SK-N-SH (cell line): ENCODE measurements at regions not wholly inside any gene's neighbourhood (a gene's known extent, or its start where the extent isn't known, plus 50 kb on each side); places are given as distances from the start of the nearest gene placed in this dataset.

ENCODE experiments used
- CTCF ChIA-PET: fragments of 300-600, 350-600 bp; formaldehyde crosslinking; extraction: SDS; loops from one replicate; lab custom pipeline; 2021; lab: Yijun Ruan, JAX
- POLR2A ChIA-PET: fragments of 350-600 bp; sonication (Branson Sonifier 250); formaldehyde crosslinking; extraction: SDS; loops from one replicate; lab custom pipeline; 2020; ENCODE audit warnings: antibody characterized with exemption, inconsistent platforms; lab: Yijun Ruan, JAX
- DNase-seq: peaks from one replicate; pipeline ENCODE4 v3.0.0; 2012
- H2AFZ ChIP-seq: fragments of 200-600 bp; sonication (generic); 2 replicates; pipeline ENCODE4 v1.8.1; 2016; ENCODE audit warnings: antibody characterized with exemption, mild to moderate bottlenecking, low read depth
- H3F3A ChIP-seq: fragments of 200-600 bp; sonication (generic); replicated peaks from 2 replicates; pipeline ENCODE3; 2016; ENCODE audit warnings: antibody characterized with exemption, mild to moderate bottlenecking; ENCODE audit not compliant: insufficient read depth
- H3K27ac ChIP-seq, 2 experiments: fragments of 200-500 bp in 1 of 2; fragments of 200-600 bp in 1 of 2; sonication (Bioruptor generic) in 1 of 2; sonication (generic), shearing (Covaris generic) in 1 of 2; 2 replicates each; pipeline versions ENCODE4 v1.5.1 to v1.6.1; 2014 to 2016; ENCODE audit warnings: low read depth in 2 of 2, inconsistent platforms in 1 of 2, low read length in 1 of 2, mild to moderate bottlenecking in 1 of 2, mixed read lengths in 1 of 2
- H3K27me3 ChIP-seq: fragments of 200-600 bp; sonication (generic), shearing (Covaris generic); 2 replicates; pipeline ENCODE4 v1.6.1; 2016; ENCODE audit warnings: mixed run types; ENCODE audit not compliant: insufficient read depth
- H3K36me3 ChIP-seq, 2 experiments: fragments of 200-500 bp in 1 of 2; fragments of 200-600 bp in 1 of 2; sonication (Bioruptor generic) in 1 of 2; sonication (generic) in 1 of 2; replicated peaks in 1 of 2; 2 replicates each; pipeline versions ENCODE3 to v1.5.1; 2014 to 2016; ENCODE audit warnings: low read length in 1 of 2, mild to moderate bottlenecking in 1 of 2; ENCODE audit not compliant: insufficient read depth in 2 of 2, control insufficient read depth in 1 of 2
- H3K4me1 ChIP-seq, 2 experiments: fragments of 200-500 bp in 1 of 2; fragments of 200-600 bp in 1 of 2; sonication (Bioruptor generic) in 1 of 2; sonication (generic), shearing (Covaris generic) in 1 of 2; 2 replicates each; pipeline versions ENCODE4 v1.5.1 to v1.6.1; 2014 to 2016; ENCODE audit warnings: low read depth in 1 of 2, low read length in 1 of 2, mixed run types in 1 of 2; ENCODE audit not compliant: insufficient read depth in 2 of 2, control insufficient read depth in 1 of 2
- H3K4me2 ChIP-seq: fragments of 200-600 bp; sonication (generic), shearing (Covaris generic); 2 replicates; pipeline ENCODE4 v1.6.1; 2017; ENCODE audit warnings: mixed run types
- H3K4me3 ChIP-seq, 2 experiments: fragments of 200-500 bp in 1 of 2; fragments of 200-600 bp in 1 of 2; sonication (Bioruptor generic) in 1 of 2; sonication (generic), shearing (Covaris generic) in 1 of 2; 2 replicates each; pipeline versions ENCODE4 v1.5.1 to v1.8.1; 2014 to 2016; ENCODE audit warnings: low read depth in 2 of 2, inconsistent platforms in 1 of 2, low read length in 1 of 2, mild to moderate bottlenecking in 1 of 2, mixed read lengths in 1 of 2, moderate library complexity in 1 of 2
- H3K79me2 ChIP-seq: fragments of 200-600 bp; sonication (generic); 2 replicates; pipeline ENCODE4 v1.8.1; 2017; ENCODE audit warnings: mild to moderate bottlenecking; ENCODE audit not compliant: insufficient read depth
- H3K9ac ChIP-seq: fragments of 200-600 bp; sonication (generic); 2 replicates; pipeline ENCODE4 v1.6.1; 2017; ENCODE audit warnings: mixed run types
- H3K9me2 ChIP-seq: fragments of 200-600 bp; sonication (generic); 2 replicates; pipeline ENCODE4 v1.6.1; 2017; ENCODE audit warnings: mixed run types
- H3K9me3 ChIP-seq: fragments of 200-600 bp; sonication (generic); 2 replicates; pipeline ENCODE4 v1.6.1; 2017; ENCODE audit warnings: mixed run types, mild to moderate bottlenecking, moderate library complexity
- H4K20me1 ChIP-seq: fragments of 200-600 bp; sonication (generic); 2 replicates; pipeline ENCODE4 v1.6.1; 2017; ENCODE audit warnings: mild to moderate bottlenecking, mixed run types; ENCODE audit not compliant: insufficient read depth
- CHD2 ChIP-seq: fragments of 150-350 bp; IDR thresholded peaks from 2 replicates; pipeline ENCODE4 v1.6.1; 2018; ENCODE audit warnings: low read length; ENCODE audit not compliant: partially characterized antibody
- EP300 ChIP-seq, 2 experiments: IDR thresholded peaks; 2 replicates each; pipeline versions ENCODE4 v1.4.0 to v1.6.1; 2012; ENCODE audit warnings: borderline replicate concordance in 1 of 2, low read depth in 1 of 2, low read length in 1 of 2
- EZH2phosphoT487 ChIP-seq: fragments of 200-600 bp; sonication (generic); IDR thresholded peaks from 2 replicates; pipeline ENCODE4 v1.6.1; 2017; ENCODE audit warnings: low read depth, mixed run types, mild to moderate bottlenecking, antibody characterized with exemption, moderate library complexity, borderline replicate concordance
- FOXM1 ChIP-seq: IDR thresholded peaks from 2 replicates; pipeline ENCODE4 v1.4.0; 2012; ENCODE audit warnings: low read depth, mild to moderate bottlenecking
- GATA2 ChIP-seq: sonication (generic); formaldehyde crosslinking; IDR thresholded peaks from 2 replicates; pipeline ENCODE4 v1.5.0; 2020; ENCODE audit warnings: mild to moderate bottlenecking, missing genetic modification reagents
- MXI1 ChIP-seq: IDR thresholded peaks from 2 replicates; pipeline ENCODE4 v1.6.1; 2012; ENCODE audit warnings: mild to moderate bottlenecking, low read depth, low read length, improper control_type of control experiment
- NRF1 ChIP-seq: IDR thresholded peaks from 2 replicates; pipeline ENCODE4 v1.6.1; 2012; ENCODE audit warnings: low read depth, mild to moderate bottlenecking, low read length
- PBX3 ChIP-seq: IDR thresholded peaks from 2 replicates; pipeline ENCODE4; 2012
- RAD21 ChIP-seq: IDR thresholded peaks from 2 replicates; pipeline ENCODE4 v1.6.1; 2012; ENCODE audit warnings: mild to moderate bottlenecking, low read length
- SIN3A ChIP-seq: IDR thresholded peaks from 2 replicates; pipeline ENCODE4 v1.6.1; 2012; ENCODE audit warnings: low read depth, mild to moderate bottlenecking, low read length, moderate library complexity, borderline replicate concordance
- SMC3 ChIP-seq: IDR thresholded peaks from 2 replicates; pipeline ENCODE4 v1.6.1; 2012; ENCODE audit warnings: low read depth, low read length, improper control_type of control experiment
- TCF12 ChIP-seq: IDR thresholded peaks from 2 replicates; pipeline ENCODE4 v1.4.0; 2012
- TEAD4 ChIP-seq: IDR thresholded peaks from 2 replicates; pipeline ENCODE4 v1.4.0; 2012; ENCODE audit warnings: mild to moderate bottlenecking, borderline replicate concordance; ENCODE audit not compliant: insufficient read depth
- WGBS: methylation state at CpG from one replicate; pipeline ENCODE4 v1.1.6; 2017; ENCODE audit warnings: low lambda C conversion rate; 5-methylcytosine and 5-hydroxymethylcytosine counted together
- TF ChIP-seq, protein P1 (sequence below): IDR thresholded peaks from 2 replicates; pipeline ENCODE4 v1.4.0; 2012; ENCODE audit warnings: low read depth, borderline replicate concordance
- TF ChIP-seq, protein P2 (sequence below): fragments of 150-350 bp; IDR thresholded peaks from 2 replicates; pipeline ENCODE4 v1.6.1; 2016; ENCODE audit warnings: mild to moderate bottlenecking, low read depth, low read length
- TF ChIP-seq, protein P3 (sequence below): fragments of 200-600 bp; sonication (generic); IDR thresholded peaks from 2 replicates; pipeline ENCODE4 v1.6.1; 2017; ENCODE audit warnings: antibody characterized with exemption, mild to moderate bottlenecking, moderate library complexity

DNA sequence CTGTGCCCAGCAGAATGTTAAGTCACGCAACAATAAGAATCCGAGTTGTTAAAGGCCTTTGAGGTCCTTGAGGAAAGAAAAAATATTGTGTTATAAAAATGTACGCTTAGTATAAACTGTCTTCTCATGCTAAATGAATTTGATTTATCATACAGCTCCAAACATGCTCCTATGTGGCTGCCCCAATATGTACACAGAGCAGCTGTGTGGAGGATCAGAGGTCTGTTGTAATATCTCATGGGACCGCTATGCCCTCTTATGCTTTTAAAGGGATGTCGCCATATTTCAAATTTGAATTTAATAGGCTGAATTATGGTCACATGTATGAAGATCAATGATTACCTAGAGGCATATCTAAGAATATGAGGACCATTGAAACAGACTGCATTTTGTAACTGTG is 90.2 kb downstream of the SLC5A7 start:
- Histone ChIP-seq H3K9me2 (no peaks in the 10 kb centered on the region), H3K4me1 (peaks cover 0 to 8% of the 10 kb centered on the region in 2 experiments; a peak in 2 of 4 replicates), H4K20me1 (no peaks in the 10 kb centered on the region), H3K4me2 (no peak overlapping the region), H3F3A (no peaks in the 10 kb centered on the region), H3K4me3 (no peak overlapping the region), H3K9ac (no peak overlapping the region), H3K36me3 (no peaks in the 10 kb centered on the region), H2AFZ (no peak overlapping the region), H3K27me3 (no peaks in the 10 kb centered on the region), H3K9me3 (no peaks in the 10 kb centered on the region), H3K27ac (no peak overlapping the region), H3K79me2 (no peaks in the 10 kb centered on the region)
- DNase-seq = no peak
- ChIA-PET POLR2A (no interaction called here), CTCF (no interaction called here)
- TF ChIP-seq PBX3 = no peak
- TF ChIP-seq FOXM1 = no peak
- TF ChIP-seq RAD21 = no peak
- TF ChIP-seq MXI1 = no peak
- TF ChIP-seq, protein P1, sequence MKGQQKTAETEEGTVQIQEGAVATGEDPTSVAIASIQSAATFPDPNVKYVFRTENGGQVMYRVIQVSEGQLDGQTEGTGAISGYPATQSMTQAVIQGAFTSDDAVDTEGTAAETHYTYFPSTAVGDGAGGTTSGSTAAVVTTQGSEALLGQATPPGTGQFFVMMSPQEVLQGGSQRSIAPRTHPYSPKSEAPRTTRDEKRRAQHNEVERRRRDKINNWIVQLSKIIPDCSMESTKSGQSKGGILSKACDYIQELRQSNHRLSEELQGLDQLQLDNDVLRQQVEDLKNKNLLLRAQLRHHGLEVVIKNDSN = no peak
- no peak for TF ChIP-seq GATA2 (CRISPR knock-in tag)
- no peak for TF ChIP-seq TCF12
- no peak for TF ChIP-seq SIN3A
- TF ChIP-seq SMC3 = no peak
- TF ChIP-seq EZH2phosphoT487 = no peak
- no peak for TF ChIP-seq NRF1
- TF ChIP-seq, protein P2, sequence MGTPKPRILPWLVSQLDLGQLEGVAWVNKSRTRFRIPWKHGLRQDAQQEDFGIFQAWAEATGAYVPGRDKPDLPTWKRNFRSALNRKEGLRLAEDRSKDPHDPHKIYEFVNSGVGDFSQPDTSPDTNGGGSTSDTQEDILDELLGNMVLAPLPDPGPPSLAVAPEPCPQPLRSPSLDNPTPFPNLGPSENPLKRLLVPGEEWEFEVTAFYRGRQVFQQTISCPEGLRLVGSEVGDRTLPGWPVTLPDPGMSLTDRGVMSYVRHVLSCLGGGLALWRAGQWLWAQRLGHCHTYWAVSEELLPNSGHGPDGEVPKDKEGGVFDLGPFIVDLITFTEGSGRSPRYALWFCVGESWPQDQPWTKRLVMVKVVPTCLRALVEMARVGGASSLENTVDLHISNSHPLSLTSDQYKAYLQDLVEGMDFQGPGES = no peak
- TF ChIP-seq, protein P3, sequence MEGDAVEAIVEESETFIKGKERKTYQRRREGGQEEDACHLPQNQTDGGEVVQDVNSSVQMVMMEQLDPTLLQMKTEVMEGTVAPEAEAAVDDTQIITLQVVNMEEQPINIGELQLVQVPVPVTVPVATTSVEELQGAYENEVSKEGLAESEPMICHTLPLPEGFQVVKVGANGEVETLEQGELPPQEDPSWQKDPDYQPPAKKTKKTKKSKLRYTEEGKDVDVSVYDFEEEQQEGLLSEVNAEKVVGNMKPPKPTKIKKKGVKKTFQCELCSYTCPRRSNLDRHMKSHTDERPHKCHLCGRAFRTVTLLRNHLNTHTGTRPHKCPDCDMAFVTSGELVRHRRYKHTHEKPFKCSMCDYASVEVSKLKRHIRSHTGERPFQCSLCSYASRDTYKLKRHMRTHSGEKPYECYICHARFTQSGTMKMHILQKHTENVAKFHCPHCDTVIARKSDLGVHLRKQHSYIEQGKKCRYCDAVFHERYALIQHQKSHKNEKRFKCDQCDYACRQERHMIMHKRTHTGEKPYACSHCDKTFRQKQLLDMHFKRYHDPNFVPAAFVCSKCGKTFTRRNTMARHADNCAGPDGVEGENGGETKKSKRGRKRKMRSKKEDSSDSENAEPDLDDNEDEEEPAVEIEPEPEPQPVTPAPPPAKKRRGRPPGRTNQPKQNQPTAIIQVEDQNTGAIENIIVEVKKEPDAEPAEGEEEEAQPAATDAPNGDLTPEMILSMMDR = no peak
- TF ChIP-seq TEAD4 = no peak
- no peak for TF ChIP-seq EP300 (IDR thresholded peaks at IDR 0.05; ENCODE audit: borderline replicate concordance in 1 of 2, low read depth in 1 of 2, low read length in 1 of 2)
- TF ChIP-seq CHD2 = no peak
- 81% methylated on average over 5 of the region's 5 CpGs for WGBS
